NCI-H526 (cell line): ENCODE measurements at regions not wholly inside any gene's neighbourhood (a gene's known extent, or its start where the extent isn't known, plus 50 kb on each side); places are given as distances from the start of the nearest gene placed in this dataset.
"Not testable (repeated sequence)": the region's sequence is repeated elsewhere in the genome, so short reads cannot be mapped to it uniquely, and the experiment has no call there.

Experiments
- DNase-seq, 2 experiments: peaks; one replicate each; lab custom pipeline; 2025; lab: John Stamatoyannopoulos, UW

DNA sequence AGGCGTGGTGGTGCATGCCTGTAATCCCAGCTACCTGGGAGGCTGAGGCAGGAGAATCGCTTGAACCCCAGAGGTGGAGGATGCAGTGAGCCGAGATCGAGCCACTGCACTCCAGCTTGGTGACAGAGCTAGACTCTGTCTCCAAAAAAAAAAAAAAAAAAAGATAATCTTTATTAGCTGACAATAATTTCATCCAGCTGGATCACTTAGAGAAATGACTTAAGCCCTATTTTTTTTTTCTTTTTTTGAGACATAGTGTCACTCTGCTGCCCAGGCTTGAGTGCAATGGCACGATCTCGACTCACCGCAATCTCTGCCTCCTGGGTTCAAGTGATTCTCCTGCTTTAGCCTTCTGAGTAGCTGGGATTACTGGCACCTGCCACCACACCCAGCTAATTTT lies 51.6 kb upstream of the MAP4K4 start:
- DNase-seq: not testable (repeated sequence)

DNA sequence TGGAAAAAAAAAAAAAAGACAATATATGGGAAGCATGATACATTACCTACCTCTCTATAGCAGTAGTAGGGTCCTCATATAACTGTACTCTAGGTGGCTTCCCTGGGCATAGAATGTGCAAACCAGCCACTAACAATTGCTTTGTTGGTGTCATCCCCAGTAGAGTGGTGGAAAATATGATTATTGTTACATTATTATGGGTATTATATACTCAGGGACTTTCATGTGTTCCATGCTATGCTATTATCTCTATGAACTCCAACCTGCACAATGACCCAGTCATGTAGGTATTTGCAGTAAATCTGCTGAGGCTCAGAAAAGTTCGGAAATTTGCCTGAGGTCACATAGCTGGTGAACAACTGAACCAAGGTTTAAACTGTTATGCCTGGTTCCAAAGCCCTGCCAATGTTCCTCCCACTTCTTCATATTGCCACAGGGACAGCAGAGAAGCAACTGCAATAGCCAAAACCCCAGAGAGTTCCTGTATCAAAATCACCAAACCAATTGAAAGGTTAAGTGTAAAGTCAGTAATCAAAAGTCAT lies 52.6 kb upstream of the MAP4K4 start:
- no peak for DNase-seq

DNA sequence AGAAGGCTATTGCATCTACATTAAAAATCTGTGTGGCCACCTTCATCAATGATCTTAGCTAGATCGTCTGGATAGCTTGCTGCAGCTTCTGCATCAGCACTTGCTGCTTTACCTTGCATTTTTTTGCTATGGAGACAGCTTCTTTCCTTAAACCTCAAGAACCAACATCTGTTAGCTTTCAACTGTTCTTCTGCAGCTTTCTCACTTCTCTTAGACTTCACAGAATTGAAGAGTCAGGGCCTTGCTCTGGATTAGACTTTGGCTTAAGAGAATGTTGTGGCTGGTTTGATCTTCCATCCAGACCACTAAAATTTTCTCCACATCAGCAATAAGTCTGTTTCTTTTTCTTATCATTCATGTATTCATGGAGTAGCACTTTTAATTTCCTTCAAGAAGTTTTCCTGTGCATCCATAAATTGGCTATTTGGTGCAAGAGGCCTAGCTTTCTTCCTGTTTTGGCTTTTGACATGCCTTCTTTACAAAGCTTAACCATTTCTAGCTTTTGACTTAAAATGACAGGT lies 54.4 kb upstream of the MAP4K4 start:
- no peak for DNase-seq

DNA sequence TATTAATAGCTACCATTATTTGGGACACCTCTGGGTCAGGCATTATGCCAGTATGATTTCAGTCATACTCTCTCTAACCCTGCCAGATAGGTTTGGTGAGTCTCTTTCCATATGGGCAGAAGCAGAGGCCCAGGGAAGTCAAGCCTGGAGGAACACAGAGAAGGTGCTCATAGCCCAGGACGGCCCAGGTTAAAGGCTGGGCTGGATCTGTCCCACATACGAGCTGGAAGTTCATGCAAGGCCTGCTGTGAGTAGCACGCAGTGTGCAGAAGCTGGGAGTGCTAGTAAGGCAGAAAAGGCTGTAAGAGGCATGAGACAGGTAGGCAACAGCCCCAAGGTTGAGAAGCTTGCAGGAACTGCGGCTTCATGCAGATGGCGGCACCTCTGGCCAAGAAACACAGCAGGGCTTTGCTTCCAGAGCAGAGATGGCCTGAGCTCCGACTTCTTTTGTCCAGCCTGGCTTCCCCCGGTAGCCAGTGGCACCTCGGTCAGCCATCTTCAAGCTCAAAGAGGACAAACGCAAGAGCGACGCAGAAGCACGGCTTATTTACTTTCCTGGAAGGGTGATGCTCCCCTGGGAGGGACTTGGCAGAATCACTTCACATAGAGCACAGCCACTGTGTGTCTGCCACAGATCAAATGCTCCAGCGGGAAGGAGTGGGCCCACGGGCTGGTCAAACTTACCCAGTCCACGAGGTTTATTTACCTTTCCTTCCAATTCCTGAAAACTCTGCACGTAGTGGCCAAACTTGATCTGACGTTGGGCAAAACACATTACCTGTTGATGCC lies 58.5 kb upstream of the MAP4K4 start:
- DNase-seq: no peak

DNA sequence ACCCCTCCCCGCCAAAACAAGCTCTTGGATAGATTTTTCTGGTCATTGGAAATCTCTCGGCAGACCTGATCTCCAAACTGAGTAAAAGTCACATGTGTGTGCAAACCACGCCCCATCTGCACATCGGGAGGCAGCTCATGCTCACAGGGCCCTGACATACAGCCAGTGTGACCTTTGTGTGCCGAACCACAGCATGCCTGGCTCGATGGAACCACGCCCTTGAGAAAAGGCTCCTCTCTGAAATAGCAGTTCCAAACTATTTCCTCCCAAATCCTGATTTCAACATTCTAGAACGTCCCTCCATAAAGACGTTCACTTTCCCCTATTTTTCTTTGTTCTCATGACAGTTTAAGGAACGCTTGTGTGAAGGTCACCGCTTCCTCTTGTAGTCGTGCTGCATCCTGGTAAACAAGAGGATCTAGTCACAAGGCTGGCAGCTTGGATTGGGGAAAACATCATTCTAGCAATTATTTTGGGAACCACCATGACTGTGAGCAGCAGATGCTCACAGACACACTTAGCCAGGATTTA lies 59.3 kb upstream of the MAP4K4 start:
- no peak for DNase-seq

DNA sequence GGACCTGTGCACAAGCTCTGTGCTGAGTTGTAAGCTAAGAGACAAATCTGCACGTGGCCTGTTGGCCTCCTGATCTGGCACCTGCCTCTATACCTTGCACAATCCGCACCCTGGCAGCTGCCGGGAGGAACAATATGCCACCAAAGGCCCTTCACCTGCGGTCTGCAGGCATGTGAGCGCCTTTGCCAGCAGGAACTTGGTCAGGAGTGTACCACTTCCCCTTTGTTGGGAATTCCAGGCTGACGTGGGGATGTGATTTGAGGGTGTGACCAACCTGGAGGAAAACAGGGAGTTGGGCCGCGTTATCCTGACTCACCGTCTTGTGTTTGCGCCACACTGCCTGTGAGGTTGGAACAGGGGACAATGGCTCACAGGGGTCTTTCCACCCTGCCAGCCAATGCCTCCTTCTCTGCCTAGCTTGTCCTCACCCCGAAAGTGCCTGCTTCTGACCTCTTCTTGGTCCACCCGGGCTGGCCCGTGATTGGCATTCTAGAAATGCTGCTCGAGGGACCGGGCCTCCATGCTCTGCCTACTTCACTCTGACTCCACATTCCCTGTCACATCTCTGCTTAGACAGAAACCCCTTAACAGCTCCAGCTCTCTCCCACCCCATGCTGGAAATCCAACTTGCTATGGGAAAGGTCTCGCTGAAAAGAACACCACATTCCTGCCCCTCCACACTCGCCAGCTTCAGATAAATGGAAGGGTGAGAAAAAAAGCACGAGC lies 67.1 kb upstream of the MAP4K4 start:
- DNase-seq: no peak

DNA sequence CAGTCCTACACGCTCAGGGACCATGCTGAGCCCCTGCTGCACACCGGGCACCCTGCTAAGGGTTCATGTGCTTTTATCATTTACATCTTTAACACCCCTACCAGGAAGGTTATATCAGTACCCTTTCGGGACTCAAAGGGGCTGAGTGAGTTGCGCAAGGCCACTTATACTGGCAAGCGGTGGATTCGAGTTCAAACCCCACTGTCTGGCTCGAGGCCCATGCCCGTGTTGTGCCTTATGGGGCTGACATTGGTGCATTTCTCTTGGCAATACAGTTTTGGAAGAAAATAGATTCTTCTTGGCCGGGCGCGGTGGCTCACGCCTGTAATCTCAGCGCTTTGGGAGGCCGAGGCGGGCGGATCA lies 69.5 kb upstream of the MAP4K4 start:
- no peak for DNase-seq

DNA sequence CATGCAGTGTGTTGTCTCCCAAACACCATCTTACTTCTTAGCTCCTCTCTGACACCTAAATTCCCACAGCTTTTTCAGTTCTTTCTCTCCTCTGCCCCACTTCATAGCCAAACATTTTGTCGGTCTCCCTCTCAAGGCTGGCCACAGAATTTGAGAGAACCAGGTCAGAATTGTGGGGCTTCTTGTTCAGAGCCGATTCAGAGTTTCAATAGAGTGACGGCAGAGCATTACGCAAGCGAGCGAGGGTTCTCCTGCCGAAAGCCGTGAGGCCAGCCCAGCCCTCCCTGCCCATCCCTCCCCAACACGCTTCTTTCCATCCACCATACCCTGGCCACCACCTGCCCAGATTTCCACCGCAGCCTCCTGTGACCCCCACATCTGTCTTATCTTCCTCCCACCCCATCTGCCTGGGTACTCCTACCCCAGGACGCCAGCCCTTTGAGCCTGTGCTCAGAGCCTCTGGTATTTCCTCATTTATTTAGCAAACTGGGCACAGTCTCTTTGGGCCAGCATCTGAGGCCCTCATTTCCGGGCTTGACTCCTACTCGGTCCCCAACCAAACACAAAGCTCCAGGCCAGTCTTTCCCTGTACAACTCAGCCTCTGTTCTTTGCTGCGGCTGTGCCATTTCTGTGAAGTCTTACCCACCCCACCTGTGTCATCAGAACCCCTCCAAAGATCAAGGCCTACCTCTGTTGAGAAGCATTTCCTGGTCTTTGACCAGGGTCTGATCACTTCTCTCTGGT lies 70.0 kb upstream of the MAP4K4 start:
- DNase-seq: no peak

DNA sequence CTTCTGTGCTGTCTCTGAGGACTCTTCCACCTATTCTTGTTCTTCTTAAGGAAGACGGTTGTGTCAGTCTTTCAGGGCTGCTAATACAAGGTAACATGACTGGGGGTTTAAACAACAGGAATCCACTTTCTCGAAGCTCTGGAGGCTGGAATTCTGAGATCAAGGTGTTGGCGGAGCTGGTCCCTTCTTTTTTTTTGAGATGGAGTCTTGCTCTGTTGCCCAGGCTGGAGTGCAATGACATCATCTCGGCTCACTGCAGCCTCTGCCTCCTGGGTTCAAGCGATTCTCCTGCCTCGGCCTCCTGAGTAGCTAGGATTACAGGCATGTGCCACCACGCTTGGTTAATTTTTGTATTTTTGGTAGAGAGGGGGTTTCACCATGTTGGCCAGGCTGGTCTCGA lies 71.7 kb upstream of the MAP4K4 start:
- DNase-seq: not testable (repeated sequence)

DNA sequence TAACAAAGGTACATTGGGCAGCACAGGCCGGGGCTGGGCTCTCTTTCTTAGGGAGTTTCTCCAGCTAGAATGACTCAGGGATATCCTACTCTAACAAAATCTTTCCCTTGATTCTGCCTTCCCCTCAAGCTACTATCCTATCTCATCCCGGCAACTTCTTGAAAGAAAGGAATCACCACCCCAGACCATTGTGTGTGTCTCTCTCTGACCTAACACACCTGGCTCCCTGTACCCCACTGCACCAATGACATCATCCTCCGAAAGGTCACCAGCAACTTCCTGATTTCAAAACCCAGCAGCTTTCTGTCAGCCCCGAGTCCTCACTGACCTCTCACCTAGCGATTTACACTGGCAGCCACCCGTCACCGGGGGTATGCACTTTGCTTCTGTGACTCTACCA lies 72.1 kb upstream of the MAP4K4 start:
- DNase-seq: no peak

DNA sequence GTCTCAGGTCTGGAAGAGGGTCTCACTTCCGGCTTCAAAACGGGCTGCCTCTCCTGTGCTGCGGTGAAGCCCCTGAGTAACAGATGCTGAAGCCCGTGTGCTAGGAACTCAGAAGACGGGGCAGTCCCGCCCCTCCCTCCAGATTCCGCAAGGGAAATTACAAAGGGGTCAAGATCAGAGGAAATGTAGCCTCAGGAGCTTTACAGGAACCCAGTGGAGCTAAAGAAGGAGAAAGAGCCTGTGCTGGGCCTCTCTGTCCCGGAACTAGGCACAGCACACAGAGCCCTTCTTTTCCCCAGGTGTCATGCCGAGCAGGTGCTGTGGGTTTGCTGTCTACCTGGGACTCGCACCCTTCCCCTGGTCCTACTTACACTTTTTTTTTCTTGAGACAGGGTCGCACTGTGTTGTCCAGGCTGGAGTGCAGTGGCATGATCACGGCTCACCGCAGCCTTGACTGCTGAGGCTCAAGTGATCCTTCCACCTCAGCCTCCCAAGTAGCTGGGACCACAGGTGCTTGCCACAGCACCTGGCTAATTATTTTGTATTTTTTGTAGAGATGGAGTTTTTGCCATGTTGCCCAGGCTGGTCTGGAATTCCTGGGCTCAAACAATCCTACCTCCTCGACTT lies 72.7 kb upstream of the MAP4K4 start:
- DNase-seq: no peak

DNA sequence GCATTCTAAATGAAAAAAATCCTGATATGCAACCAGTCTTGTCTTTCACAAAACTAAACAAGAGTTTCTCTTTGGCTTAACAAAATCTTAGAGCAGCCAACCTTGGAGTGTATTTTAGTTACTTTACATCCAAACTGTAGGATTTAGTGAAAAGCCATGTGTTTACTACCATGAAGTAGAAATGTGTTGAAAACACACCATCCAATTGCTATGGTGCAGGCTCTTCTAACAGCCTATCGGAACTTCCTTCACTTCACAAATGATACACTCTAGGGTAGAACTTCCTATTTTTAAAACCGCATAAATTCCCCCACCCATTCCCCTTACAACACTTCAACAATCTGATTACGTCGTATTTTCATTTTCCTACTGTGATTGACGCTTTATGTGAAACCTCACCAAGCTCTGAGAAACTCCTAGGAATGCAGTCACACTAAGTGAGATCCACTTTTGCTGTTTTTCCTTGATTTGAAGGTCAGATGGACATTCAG lies 74.4 kb upstream of the MAP4K4 start:
- DNase-seq: no peak

DNA sequence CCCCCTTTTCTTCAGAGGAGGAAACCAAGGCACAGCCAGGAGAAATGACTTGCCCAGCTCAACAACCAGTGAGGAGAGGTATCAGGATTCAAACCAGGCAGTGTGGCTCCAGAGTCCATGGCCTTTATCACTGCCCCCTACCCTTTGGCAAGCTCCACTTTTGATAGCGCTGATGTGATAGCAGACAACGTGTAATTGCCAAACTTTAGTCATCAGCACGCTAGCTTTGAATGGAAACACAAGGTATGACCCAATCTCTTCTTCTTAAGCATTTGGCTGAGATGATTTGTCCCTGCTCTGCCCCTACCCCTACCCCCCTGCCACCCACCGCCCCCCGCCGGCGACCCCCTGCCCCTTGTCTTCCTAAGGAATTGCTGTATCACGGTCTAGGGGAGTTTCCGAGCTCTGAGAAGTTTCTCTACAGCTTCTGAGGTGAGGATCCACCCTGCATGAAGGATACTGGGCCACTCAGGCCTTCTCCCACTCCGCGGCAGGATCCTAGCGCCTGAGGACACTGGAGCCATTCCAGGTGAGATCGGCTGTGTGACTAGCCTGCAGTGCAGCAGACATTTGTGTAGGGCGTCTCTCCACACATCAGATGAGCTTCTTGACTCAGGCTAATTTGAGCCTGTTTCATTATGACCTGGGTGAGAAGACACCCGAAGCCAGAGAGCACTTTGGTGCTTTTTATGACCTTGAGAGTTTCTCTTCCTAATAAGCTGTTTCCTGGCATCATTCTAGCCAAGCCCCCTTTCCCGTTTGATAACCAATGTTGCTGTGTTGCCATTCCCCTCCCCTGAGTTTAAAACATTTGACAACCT lies 75.1 kb upstream of the MAP4K4 start:
- no peak for DNase-seq

DNA sequence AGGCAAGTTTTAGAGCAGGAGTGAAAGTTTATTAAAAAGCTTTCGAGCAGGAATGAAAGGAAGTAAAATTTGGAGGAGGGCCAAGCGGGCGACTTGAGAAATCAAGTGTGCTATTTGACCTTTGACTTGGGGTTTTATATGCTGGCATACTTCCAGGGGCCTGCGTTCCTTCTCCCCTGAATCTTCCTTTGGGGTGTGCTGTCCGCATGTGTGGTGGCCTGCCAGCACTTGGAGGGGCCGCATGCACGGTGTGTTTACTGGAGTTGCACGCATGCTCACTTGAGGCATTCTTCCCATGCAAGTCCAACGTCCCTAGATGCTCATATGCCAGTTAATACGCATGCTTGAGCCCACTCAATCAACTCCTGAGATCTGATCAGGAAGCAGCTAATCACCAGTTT lies 78.3 kb upstream of the MAP4K4 start:
- no peak for DNase-seq

DNA sequence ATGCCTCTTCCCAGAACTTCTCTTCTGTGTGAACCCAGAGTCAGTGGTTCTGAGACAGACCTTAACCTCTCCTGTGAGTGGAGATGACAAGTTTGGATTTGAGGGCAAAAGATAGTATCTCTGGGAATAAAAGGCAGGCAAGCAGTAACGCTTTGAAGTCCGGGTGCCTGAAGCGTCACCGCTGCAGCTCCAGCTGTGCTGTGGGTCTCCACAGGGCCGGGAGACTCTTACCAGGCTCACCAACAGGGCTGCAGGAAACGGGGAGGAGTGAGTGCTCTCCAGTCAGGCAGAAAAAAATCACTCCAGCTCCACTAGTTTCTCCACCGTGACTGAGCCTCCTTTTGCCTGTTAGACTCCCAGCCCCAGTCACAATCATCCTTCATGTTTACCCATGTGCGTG lies 79.7 kb upstream of the MAP4K4 start:
- no peak for DNase-seq

DNA sequence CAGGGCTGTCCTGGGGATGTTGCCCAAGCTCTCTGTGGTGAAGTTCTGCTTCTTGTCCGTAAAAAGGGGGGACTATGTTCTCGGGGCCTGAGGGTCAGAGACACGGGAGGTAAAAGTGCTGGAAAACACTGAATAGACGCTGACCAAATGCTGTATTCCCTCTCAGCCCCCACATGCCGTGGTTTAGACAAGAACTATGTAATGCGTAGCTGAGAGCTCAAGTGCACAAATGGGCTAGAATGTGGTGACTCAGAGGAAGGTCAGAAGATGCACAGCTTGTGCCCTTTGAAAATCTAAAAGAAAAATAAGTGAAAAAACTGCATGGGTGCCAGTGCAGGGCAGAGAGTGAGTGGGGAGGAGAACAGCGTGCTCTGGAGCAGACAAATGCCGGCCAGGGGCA lies 80.3 kb upstream of the MAP4K4 start:
- no peak for DNase-seq

DNA sequence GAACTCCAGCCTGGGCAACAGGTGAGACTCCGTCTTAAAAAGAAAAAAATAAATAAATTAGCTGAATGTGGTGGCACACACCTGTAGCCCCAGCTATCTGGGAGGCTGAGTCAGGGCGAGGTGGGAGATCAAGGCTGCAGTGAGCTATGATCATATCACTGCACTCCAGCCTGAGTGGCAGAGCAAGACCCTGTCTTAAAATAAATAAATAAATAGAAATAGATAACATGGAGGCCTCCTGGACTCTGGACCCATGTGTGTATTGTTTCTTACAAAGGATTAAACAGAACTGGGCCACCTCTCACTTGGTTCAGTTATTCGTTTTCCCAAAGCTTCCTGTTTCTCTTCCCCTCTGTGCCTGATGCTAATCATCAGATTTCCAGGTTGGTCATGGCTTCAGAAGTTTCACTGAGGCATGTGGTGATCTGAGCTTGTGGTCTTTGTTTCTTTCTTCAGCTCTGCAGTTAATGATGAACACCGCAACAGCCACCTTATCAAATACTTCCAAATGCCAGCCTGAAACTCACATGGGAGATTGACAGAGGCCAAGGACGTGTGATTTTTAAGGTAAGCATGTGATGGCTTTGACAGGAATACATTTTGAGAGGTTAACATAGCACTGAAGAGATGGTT lies 83.3 kb upstream of the MAP4K4 start:
- no peak for DNase-seq

DNA sequence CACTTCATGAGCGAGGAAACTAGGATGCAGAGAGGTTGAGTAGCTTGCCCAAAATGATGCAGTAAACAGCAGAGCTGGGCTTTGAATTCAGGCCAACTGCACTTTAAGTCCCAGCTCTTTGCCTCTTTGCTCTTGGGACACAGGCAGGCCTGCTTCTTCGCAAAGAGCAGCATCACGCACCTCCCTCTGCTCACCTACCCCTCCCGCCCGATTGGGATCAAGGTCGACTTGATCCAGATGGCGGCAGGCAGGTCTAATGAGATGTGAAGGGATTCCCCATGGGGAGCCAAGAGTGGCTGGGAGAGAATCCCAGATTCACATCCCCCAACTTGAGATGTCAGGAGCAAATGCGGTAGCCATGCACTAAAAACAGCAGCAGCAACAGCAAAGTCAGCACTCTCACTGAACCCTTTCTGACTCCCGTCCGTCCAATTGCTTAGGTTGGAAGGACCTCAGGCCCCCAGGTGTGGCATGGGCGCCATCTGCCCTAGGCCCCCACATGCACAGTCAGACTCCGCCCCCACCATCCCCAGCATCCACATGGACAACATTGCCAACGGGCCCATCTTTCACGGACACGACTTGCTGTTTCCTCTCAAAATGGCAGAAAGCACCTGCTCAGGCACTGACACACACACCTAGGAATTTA lies 84.3 kb upstream of the MAP4K4 start:
- DNase-seq: no peak

DNA sequence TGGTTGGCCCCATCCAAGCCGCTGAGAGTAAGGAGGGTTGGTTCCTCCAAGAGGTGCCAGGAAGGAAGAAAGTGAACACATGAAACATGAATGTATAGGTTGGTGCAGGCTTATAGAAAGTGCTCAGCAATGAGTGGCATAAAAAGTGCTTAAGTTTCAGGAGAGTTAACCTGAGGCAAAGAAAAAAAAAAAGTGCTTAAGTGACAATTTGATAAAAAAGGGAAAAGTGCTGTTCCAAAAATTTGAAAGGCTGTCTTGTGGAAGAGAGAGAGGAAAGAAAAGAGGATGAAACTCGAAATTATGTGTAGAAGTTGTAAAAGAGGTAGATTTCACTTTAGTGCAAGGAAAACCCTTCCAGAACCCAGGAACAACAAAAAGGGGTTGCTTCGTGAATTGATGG lies 85.5 kb upstream of the MAP4K4 start:
- DNase-seq: no peak
